C4-2B (cell line): ENCODE measurements at regions not wholly inside any gene's neighbourhood (a gene's known extent, or its start where the extent isn't known, plus 50 kb on each side); places are given as distances from the start of the nearest gene placed in this dataset.

ENCODE experiments used
- H3K27ac ChIP-seq: fragments of 450-650 bp; 2 replicates; pipeline ENCODE4 v1.5.1; 2017
- ZFX ChIP-seq: fragments of 450-650 bp; IDR thresholded peaks from 2 replicates; pipeline ENCODE4 v1.6.1; 2017
- TF ChIP-seq, protein P1 (sequence below): fragments of 450-650 bp; conservative IDR thresholded peaks from 2 replicates; pipeline ENCODE4 v1.5.1; 2017; ENCODE audit warnings: mild to moderate bottlenecking

DNA sequence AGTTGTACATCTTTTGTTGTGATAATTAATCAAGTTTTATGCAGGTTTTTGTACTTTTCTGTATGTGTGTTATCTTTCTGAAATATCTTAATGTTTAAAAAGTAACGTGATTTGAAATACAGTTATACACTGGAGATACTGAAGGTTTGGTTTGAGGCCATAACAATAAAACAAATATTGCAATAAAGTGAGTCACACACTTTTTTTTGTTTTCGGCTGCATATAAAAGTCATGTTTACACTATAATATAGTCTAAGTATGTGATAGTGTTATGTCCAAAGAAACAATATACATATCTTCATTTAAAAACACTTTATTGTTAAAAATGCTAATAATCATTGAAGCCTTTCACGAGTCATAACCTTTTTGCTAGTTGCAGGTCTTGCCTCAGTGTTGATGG is 473.1 kb upstream of the GJE1 start:
- H3K27ac ChIP-seq = no peak overlapping the region
- no peak for TF ChIP-seq ZFX
- TF ChIP-seq, protein P1, sequence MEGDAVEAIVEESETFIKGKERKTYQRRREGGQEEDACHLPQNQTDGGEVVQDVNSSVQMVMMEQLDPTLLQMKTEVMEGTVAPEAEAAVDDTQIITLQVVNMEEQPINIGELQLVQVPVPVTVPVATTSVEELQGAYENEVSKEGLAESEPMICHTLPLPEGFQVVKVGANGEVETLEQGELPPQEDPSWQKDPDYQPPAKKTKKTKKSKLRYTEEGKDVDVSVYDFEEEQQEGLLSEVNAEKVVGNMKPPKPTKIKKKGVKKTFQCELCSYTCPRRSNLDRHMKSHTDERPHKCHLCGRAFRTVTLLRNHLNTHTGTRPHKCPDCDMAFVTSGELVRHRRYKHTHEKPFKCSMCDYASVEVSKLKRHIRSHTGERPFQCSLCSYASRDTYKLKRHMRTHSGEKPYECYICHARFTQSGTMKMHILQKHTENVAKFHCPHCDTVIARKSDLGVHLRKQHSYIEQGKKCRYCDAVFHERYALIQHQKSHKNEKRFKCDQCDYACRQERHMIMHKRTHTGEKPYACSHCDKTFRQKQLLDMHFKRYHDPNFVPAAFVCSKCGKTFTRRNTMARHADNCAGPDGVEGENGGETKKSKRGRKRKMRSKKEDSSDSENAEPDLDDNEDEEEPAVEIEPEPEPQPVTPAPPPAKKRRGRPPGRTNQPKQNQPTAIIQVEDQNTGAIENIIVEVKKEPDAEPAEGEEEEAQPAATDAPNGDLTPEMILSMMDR = no peak

DNA sequence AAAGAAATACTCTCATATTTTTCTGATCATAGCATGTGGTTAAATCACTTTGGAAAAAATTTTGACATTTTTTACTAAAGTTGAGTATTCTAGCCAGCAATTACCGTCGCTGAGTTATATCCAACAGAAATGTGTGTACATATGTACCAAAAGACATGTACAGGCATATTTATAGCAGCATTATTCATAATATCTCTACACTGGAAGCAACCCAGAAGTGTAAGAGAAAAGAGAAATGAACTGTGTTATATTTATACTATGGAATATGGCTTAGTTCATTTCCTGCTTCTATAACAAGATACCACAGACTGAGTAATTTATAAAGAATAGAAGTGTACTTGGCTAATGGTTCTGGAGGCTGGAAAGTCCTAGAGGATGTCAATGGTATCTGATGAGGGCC is 474.0 kb upstream of the GJE1 start:
- TF ChIP-seq, protein P1 = no peak
- no peak for TF ChIP-seq ZFX
- H3K27ac ChIP-seq = no peak overlapping the region

DNA sequence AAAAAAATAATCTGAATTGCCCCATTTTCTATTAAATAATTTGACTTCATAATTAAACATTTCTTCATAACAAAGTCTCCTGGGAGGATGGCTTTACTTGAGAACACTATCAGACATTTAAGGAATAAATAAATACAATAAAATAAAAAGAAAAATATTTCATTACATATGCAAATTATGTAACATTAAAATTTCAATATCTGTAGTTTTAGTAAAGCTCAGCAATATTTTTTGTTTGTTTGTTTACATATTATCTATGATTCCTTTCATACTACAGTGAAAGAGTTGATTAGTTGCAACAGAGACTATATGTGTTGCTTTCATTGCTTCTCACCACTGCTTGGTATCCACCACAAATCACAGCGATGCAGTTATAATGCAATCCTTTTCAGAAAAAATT is 474.9 kb upstream of the GJE1 start:
- no peak overlapping the region for H3K27ac ChIP-seq
- no peak for TF ChIP-seq ZFX
- TF ChIP-seq, protein P1 = no peak

DNA sequence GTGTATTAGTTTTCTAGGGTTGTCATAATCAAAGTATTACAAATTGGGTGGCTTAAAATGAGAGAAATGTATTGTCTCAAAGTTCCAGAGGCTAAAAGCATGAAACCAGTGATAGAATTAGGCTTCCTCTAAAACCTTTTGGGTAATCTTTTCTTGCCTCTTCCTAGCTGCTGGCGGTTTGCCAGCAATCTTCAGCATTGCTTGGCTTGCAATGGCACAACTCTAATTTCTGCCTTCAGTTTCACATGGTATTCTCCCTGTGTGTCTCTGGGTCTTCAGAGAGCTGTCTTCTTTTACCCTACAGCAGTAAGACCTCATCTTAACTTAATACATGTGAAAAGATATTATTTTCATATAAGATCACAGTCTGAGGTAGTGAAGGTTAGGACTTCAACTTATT is 479.1 kb upstream of the GJE1 start:
- H3K27ac ChIP-seq = no peak overlapping the region
- TF ChIP-seq ZFX = no peak
- TF ChIP-seq, protein P1 = no peak

DNA sequence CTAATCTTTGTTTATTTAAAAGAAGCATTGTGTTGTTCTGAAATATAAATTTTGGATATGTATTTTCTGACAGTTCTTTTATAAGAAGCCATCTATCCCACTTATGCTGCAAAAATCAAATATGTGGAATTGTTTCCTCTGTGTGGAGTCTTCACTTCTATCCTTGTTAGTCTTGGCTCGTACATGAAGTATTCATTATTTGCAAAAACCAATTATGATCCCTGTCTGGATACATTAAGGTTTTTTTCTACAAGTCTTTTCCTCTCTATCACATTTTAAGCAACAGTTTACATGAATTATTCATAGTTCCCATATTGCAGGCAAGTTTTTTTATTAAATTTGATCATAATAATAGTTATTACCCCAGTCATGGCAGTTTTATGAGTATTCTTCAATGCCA is 490.8 kb upstream of the GJE1 start:
- no peak overlapping the region for H3K27ac ChIP-seq
- TF ChIP-seq ZFX = no peak

DNA sequence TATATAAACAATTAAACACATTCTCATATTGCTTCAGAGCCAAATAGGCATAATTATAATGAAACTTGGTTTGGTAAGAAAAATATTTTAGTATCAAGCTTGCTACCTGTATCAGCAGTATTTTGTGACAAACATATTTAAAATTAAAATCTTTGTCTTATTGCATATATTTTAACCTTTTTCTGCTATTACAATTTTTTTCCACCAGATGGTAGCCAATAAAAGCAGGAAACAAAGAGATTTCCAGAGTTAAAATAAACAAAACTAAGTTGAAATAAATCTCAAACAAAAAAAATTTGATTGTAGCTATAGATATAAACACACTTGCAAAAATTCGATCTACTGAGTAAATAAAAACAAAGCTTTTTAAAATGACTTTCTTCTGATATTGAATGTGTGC is 491.3 kb upstream of the GJE1 start:
- no peak for TF ChIP-seq ZFX
- TF ChIP-seq, protein P1 = peak; percentile 55
- no peak overlapping the region for H3K27ac ChIP-seq

DNA sequence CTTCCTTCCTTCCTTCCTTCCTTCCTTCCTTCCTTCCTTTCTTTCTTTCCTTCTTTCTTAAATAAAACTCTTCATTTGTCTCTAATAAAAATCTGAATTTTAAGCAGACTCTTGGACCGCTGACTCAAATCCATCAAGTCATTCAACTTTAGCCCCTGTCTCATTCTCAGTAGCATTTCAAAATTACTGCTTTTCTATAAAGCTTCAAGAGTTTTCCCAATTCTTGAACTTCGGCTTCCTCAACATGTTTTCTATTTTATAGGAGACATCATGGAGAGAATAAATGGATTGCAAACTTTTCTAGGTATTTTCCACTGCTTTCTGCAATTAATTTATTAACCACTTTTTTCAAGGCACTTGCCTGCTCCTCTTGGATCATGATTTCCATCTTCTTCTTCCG is 497.1 kb upstream of the GJE1 start:
- no peak overlapping the region for H3K27ac ChIP-seq
- TF ChIP-seq, protein P1 = no peak
- no peak for TF ChIP-seq ZFX

DNA sequence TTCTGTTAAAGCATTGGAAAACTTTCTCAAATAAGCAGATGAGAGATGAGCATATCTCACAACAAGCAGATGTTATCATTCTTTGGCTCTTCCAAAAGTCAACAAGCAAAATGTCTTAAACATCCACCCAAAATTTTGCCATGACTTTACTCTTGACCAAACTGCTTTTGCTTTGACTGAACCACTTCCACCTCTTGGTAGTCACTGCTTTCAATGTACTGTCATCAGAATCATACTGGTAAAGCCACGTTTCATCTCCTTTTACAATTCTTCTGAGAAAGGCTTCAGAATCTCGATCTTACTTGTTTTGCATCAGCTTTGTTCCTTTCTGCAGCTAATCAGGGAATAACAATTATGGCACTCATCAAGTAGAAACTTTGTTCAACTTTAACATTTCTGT is 498.5 kb upstream of the GJE1 start:
- no peak for TF ChIP-seq ZFX
- TF ChIP-seq, protein P1 = no peak
- H3K27ac ChIP-seq = no peak overlapping the region
